IMR-90 (cell line): ENCODE measurements at regions not wholly inside any gene's neighbourhood (a gene's known extent, or its start where the extent isn't known, plus 50 kb on each side); places are given as distances from the start of the nearest gene placed in this dataset.

Source experiments
- ATAC-seq: fragments of 200-7000 bp; cut with Tn5 transposase; 2 replicates; pipeline ENCODE4 v1.9.1; 2020; ENCODE audit warnings: low read depth, mild to moderate bottlenecking, moderate library complexity
- BruUV-seq: library from RNA; stranded (reverse); fragments of 400-500 nt; replicated peaks from 2 replicates; lab custom pipeline; 2021; lab: Mats Ljungman, UMichigan
- CTCF ChIA-PET: fragments of 300-600 bp; formaldehyde crosslinking; extraction: SDS; loops from one replicate; lab custom pipeline; 2021; ENCODE audit warnings: antibody characterized with exemption; lab: Yijun Ruan, JAX
- POLR2A ChIA-PET: fragments of 300-600 bp; sonication (Branson Sonifier 250); formaldehyde crosslinking; loops from one replicate; lab custom pipeline; 2022; ENCODE audit warnings: antibody characterized with exemption; ENCODE audit not compliant: unreplicated experiment; lab: Charles Lee
- DNase-seq: peaks from one replicate; pipeline ENCODE4 v3.0.0; 2013
- H2AFZ ChIP-seq: replicated peaks from 2 replicates; pipeline ENCODE3; 2013; ENCODE audit warnings: low read length, mild to moderate bottlenecking; ENCODE audit not compliant: poor library complexity
- H2AK5ac ChIP-seq: 2 replicates; pipeline ENCODE4 v1.6.1; 2013; ENCODE audit warnings: low read depth, low read length, inconsistent platforms
- H2AK9ac ChIP-seq: replicated peaks from 2 replicates; pipeline ENCODE3; 2013; ENCODE audit warnings: mild to moderate bottlenecking, low read depth, low read length, moderate library complexity; ENCODE audit not compliant: poor library complexity
- H2BK120ac ChIP-seq: 2 replicates; pipeline ENCODE4 v1.6.1; 2013; ENCODE audit warnings: low read depth, low read length, inconsistent platforms
- H2BK15ac ChIP-seq: 3 replicates; pipeline ENCODE4 v1.6.1; 2013; ENCODE audit warnings: low read depth, low read length, inconsistent platforms
- H2BK20ac ChIP-seq: 2 replicates; pipeline ENCODE4 v1.6.1; 2013; ENCODE audit warnings: low read depth, mild to moderate bottlenecking, inconsistent platforms, low read length, moderate library complexity
- H2BK5ac ChIP-seq: 2 replicates; pipeline ENCODE4 v1.6.1; 2013; ENCODE audit warnings: mild to moderate bottlenecking, low read depth, low read length, inconsistent platforms; ENCODE audit not compliant: poor library complexity, severe bottlenecking
- H3K14ac ChIP-seq: replicated peaks from 2 replicates; pipeline ENCODE4 v1.6.1; 2013; ENCODE audit warnings: low read depth, low read length, inconsistent platforms
- H3K18ac ChIP-seq: 2 replicates; pipeline ENCODE4 v1.6.1; 2013; ENCODE audit warnings: low read depth, low read length, control low read depth
- H3K23ac ChIP-seq: 2 replicates; pipeline ENCODE4 v1.6.1; 2013; ENCODE audit warnings: low read depth, low read length, inconsistent platforms
- H3K27ac ChIP-seq: 2 replicates; pipeline ENCODE4 v1.5.1; 2013; ENCODE audit warnings: mild to moderate bottlenecking, control low read depth, low read length; ENCODE audit not compliant: insufficient read depth
- H3K27me3 ChIP-seq: 2 replicates; pipeline ENCODE4 v1.6.1; 2013; ENCODE audit warnings: low read length; ENCODE audit not compliant: control insufficient read depth, insufficient read depth
- H3K36me3 ChIP-seq: 2 replicates; pipeline ENCODE4 v1.6.1; 2013; ENCODE audit warnings: low read length, mixed read lengths; ENCODE audit not compliant: control insufficient read depth, insufficient read depth
- H3K4ac ChIP-seq: 2 replicates; pipeline ENCODE4 v1.6.1; 2013; ENCODE audit warnings: low read depth, low read length, inconsistent platforms
- H3K4me1 ChIP-seq: 2 replicates; pipeline ENCODE4 v1.6.1; 2013; ENCODE audit warnings: low read length, mixed read lengths; ENCODE audit not compliant: control insufficient read depth, insufficient read depth
- H3K4me2 ChIP-seq: 2 replicates; pipeline ENCODE4 v1.6.1; 2013; ENCODE audit warnings: low read depth, mild to moderate bottlenecking, control low read depth, low read length, moderate library complexity
- H3K4me3 ChIP-seq: 2 replicates; pipeline ENCODE4 v1.5.1; 2013; ENCODE audit warnings: low read depth, mild to moderate bottlenecking, control low read depth, low read length, moderate library complexity; ENCODE audit not compliant: insufficient read depth
- H3K56ac ChIP-seq: 2 replicates; pipeline ENCODE4 v1.6.1; 2013; ENCODE audit warnings: low read length, inconsistent platforms; ENCODE audit not compliant: insufficient read depth; ENCODE audit errors: extremely low read depth
- H3K79me1 ChIP-seq, 2 experiments: 2 replicates each; pipeline ENCODE4 v1.6.1; 2013; ENCODE audit warnings: low read length in 2 of 2, inconsistent platforms in 1 of 2, low read depth in 1 of 2
- H3K9ac ChIP-seq: 2 replicates; pipeline ENCODE4 v1.6.1; 2013; ENCODE audit warnings: low read depth, low read length, control low read depth
- H3K9me1 ChIP-seq: 2 replicates; pipeline ENCODE4 v1.6.1; 2013; ENCODE audit warnings: low read length, inconsistent platforms; ENCODE audit not compliant: insufficient read depth
- H3K9me3 ChIP-seq: 2 replicates; pipeline ENCODE4 v1.6.1; 2013; ENCODE audit warnings: low read length; ENCODE audit not compliant: control insufficient read depth, insufficient read depth
- H4K20me1 ChIP-seq: 2 replicates; pipeline ENCODE4 v1.6.1; 2013; ENCODE audit warnings: low read length, inconsistent platforms; ENCODE audit not compliant: insufficient read depth
- H4K5ac ChIP-seq: 2 replicates; pipeline ENCODE4 v1.6.1; 2013; ENCODE audit warnings: mild to moderate bottlenecking, low read depth, low read length, control low read depth
- H4K8ac ChIP-seq, 2 experiments: 2 replicates each; pipeline ENCODE4 v1.6.1; 2013; ENCODE audit warnings: low read depth in 2 of 2, low read length in 2 of 2, control low read depth in 1 of 2, inconsistent platforms in 1 of 2
- H4K91ac ChIP-seq: 2 replicates; pipeline ENCODE4 v1.6.1; 2013; ENCODE audit warnings: low read depth, low read length, inconsistent platforms; ENCODE audit not compliant: insufficient read depth
- BHLHE40 ChIP-seq: fragments of 150-350 bp; IDR thresholded peaks from 2 replicates; pipeline ENCODE4 v1.6.1; 2016; ENCODE audit warnings: mild to moderate bottlenecking, low read depth, low read length
- CHD1 ChIP-seq: IDR thresholded peaks from 2 replicates; pipeline ENCODE4 v1.6.1; 2012; ENCODE audit warnings: low read depth, low read length, improper control_type of control experiment
- MAFK ChIP-seq: IDR thresholded peaks from 2 replicates; pipeline ENCODE4 v1.6.1; 2012; ENCODE audit warnings: low read depth, low read length, improper control_type of control experiment
- MAZ ChIP-seq: IDR thresholded peaks from 2 replicates; pipeline ENCODE4 v1.6.1; 2012; ENCODE audit warnings: low read depth, mild to moderate bottlenecking, low read length, improper control_type of control experiment, moderate library complexity, borderline replicate concordance
- NFE2L2 ChIP-seq: fragments of 150-350 bp; IDR thresholded peaks from 2 replicates; pipeline ENCODE4 v1.6.1; 2016; ENCODE audit warnings: low read depth, mild to moderate bottlenecking, low read length
- POLR2A ChIP-seq: IDR thresholded peaks from 2 replicates; pipeline ENCODE4 v1.6.1; 2012; ENCODE audit warnings: mild to moderate bottlenecking, low read depth, low read length
- RAD21 ChIP-seq: IDR thresholded peaks from 2 replicates; pipeline ENCODE4 v1.6.1; 2012; ENCODE audit warnings: low read length, improper control_type of control experiment
- RCOR1 ChIP-seq: IDR thresholded peaks from 2 replicates; pipeline ENCODE4 v1.6.1; 2012; ENCODE audit warnings: mild to moderate bottlenecking, low read length, improper control_type of control experiment; ENCODE audit not compliant: insufficient replicate concordance
- RFX5 ChIP-seq: IDR thresholded peaks from 2 replicates; pipeline ENCODE4 v1.8.0; 2012; ENCODE audit warnings: low read depth, mild to moderate bottlenecking, low read length, moderate library complexity
- WGBS, 2 experiments: methylation state at CpG; one replicate each; pipeline versions ENCODE4 v1.1.5 to v1.1.7; 2013; ENCODE audit warnings: missing lambda C conversion rate in 2 of 2; ENCODE audit not compliant: insufficient read length in 1 of 2; ENCODE audit errors: extremely low coverage in 2 of 2; 5-methylcytosine and 5-hydroxymethylcytosine counted together
- dilution Hi-C: fragments of 300-500 bp; cut with HindIII; formaldehyde crosslinking; loops from one replicate; pipeline ENCODE4 v1.14.3; 2018; ENCODE audit warnings: low sequenced_read_pairs; ENCODE audit not compliant: unreplicated experiment
- in situ Hi-C: fragments of 300-500 bp; cut with MboI; formaldehyde crosslinking; loops from 3 replicates; pipeline ENCODE4 v1.14.3; 2019; ENCODE audit warnings: low sequenced_read_pairs, inconsistent platforms, mixed read lengths
- intact Hi-C: fragments of 100-400 bp; cut with micrococcal nuclease; formaldehyde crosslinking; loops from 2 replicates; pipeline ENCODE4 v1.10.0; 2022
- TF ChIP-seq, protein P1 (sequence below): fragments of 150-350 bp; IDR thresholded peaks from 2 replicates; pipeline ENCODE4 v1.6.1; 2017; ENCODE audit warnings: mild to moderate bottlenecking, antibody characterized with exemption, low read length, low read depth
- TF ChIP-seq, protein P2 (sequence below): conservative IDR thresholded peaks from 2 replicates; pipeline ENCODE4 v1.5.1; 2012; ENCODE audit warnings: mild to moderate bottlenecking, low read depth, low read length, improper control_type of control experiment

DNA sequence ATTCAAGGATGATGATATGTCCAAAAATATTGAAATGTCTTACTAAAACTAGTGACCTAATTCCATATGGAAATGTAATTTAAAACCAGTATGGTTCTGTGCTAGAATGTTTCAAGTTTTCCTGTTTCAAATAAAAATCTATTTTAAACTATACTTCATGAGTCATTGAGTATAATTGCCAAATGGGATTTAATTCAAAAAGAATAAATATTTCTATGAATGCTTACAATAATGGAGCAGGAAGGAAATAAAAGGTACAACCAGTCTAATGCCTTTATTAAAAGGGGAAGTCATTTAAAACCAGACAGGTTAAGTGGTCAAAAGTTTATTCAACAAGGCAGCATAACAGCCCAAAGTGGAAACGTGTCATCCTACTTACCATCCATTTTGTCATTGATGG is 2347.1 kb downstream of the PCDH7 start:
- POLR2A ChIA-PET, result no interaction called here
- peaks cover 2% of the 10 kb centered on the region for H3K9me3 ChIP-seq

More for the DNA sequence above, 2347.1 kb downstream of the PCDH7 start:
- CTCF ChIA-PET, result no interaction called here
- DNase-seq (peak; percentile 18), ATAC-seq (no peak)
- Histone ChIP-seq H4K5ac (no peak overlapping the region), H3K36me3 (no peaks in the 10 kb centered on the region), H2AK5ac (no peak overlapping the region), H2AFZ (no peak overlapping the region), H3K4me2 (no peak overlapping the region), H2BK120ac (no peak overlapping the region), H3K4me3 (no peak overlapping the region), H3K23ac (no peak overlapping the region), H3K79me1 (no peaks in the 10 kb centered on the region), H2AK9ac (no peak overlapping the region), H3K4ac (no peak overlapping the region), H3K14ac (no peak overlapping the region), H4K91ac (no peak overlapping the region), H3K9me1 (no peaks in the 10 kb centered on the region), H3K18ac (no peak overlapping the region), H4K20me1 (no peaks in the 10 kb centered on the region), H3K56ac (no peak overlapping the region), H4K8ac (no peak overlapping the region), H2BK15ac (no peak overlapping the region), H2BK5ac (no peak overlapping the region), H3K27ac (no peak overlapping the region), H3K4me1 (no peaks in the 10 kb centered on the region), H3K27me3 (no peaks in the 10 kb centered on the region), H3K9ac (no peak overlapping the region), H2BK20ac (no peak overlapping the region)
- BruUV-seq, result no TSS peak
- TF ChIP-seq MAFK (no peak), NFE2L2 (no peak), POLR2A (no peak), MAZ (no peak), RAD21 (no peak), CHD1 (no peak), RFX5 (no peak), RCOR1 (no peak), BHLHE40 (no peak)
- TF ChIP-seq, protein P1, sequence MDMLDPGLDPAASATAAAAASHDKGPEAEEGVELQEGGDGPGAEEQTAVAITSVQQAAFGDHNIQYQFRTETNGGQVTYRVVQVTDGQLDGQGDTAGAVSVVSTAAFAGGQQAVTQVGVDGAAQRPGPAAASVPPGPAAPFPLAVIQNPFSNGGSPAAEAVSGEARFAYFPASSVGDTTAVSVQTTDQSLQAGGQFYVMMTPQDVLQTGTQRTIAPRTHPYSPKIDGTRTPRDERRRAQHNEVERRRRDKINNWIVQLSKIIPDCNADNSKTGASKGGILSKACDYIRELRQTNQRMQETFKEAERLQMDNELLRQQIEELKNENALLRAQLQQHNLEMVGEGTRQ, result no peak
- TF ChIP-seq, protein P2, sequence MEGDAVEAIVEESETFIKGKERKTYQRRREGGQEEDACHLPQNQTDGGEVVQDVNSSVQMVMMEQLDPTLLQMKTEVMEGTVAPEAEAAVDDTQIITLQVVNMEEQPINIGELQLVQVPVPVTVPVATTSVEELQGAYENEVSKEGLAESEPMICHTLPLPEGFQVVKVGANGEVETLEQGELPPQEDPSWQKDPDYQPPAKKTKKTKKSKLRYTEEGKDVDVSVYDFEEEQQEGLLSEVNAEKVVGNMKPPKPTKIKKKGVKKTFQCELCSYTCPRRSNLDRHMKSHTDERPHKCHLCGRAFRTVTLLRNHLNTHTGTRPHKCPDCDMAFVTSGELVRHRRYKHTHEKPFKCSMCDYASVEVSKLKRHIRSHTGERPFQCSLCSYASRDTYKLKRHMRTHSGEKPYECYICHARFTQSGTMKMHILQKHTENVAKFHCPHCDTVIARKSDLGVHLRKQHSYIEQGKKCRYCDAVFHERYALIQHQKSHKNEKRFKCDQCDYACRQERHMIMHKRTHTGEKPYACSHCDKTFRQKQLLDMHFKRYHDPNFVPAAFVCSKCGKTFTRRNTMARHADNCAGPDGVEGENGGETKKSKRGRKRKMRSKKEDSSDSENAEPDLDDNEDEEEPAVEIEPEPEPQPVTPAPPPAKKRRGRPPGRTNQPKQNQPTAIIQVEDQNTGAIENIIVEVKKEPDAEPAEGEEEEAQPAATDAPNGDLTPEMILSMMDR, result no peak
- in situ Hi-C loops, result no loop called here
- intact Hi-C loops, result no loop called here
- dilution Hi-C loops, result no loop called here
- WGBS, 2 experiments, result no CpG with 5 or more reads among the region's 1 CpG
